HG02943 (cell line): ENCODE measurements at regions not wholly inside any gene's neighbourhood (a gene's known extent, or its start where the extent isn't known, plus 50 kb on each side); places are given as distances from the start of the nearest gene placed in this dataset.

Experiments
- ATAC-seq: cut with Tn5 transposase; IDR thresholded peaks from one replicate; pipeline ENCODE4 v1.9.1; 2021; ENCODE audit warnings: mild to moderate bottlenecking, low read depth, moderate library complexity; ENCODE audit not compliant: unreplicated experiment

DNA sequence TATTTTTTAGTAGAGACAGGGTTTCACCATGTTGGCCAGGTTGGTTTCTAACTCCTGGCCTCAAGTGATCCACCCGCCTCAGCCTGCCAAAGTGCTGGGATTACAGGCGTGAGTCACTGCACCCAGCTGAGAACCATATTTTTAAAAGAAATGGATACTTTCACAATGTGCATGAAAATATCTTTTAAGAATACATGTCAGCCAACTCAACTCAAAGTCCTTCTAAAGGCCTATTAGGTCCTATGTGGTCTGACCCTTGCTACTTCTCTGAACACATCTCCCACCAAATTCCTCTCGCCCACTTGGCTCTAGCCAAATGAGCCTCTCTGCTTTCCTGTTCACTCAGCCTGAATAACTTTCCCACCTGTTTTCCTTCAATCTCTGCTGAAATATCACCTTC is 119.6 kb downstream of the MTX2 start:
- no peak for ATAC-seq

- ATAC-seq = no peak
Observed at GRCh38 chr2:176390276-176391147, 121.3 kb downstream of the MTX2 start.

GRCh38 chr2:176391148-176391419 is 121.8 kb downstream of the MTX2 start:
- ATAC-seq = no peak

- no peak for ATAC-seq
Observed at GRCh38 chr2:176392249-176392648, 123.0 kb downstream of the MTX2 start.

DNA sequence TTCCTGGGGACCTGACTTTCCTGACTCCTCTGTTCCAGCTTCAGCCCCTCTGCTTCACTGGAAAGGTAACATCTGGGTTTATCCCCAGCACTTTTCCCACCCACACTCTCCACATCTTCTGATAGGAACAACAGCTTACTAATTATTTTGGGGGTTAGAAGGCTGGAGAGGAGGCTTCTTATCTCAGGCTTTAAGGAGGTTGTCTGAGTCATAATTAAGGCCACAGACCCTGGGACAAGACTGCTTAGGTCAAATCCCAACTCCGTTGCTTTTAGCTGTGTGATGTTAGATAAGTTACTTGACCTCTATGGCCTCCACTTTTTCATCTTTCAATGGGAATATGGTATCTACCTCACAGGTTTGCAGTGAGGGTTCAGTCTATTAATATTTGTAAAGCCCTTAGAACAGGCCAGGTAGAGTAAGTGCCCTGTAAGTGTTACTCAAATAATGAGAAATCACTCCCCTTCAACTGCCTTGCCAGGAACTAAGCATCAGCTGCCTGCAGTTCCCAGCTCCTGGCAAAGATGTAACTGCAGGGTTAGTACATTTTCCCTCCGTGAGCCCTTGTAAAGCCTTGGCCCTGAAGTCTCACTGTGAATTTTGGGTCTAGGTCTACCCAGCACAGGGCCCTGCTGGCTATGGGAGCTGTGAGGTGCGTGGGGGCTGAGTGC is 123.6 kb downstream of the MTX2 start:
- no peak for ATAC-seq

GRCh38 chr2:176395273-176395854 is 126.1 kb downstream of the MTX2 start:
- no peak for ATAC-seq

- ATAC-seq = no peak
Observed at GRCh38 chr2:176398243-176399073, 129.2 kb downstream of the MTX2 start.

DNA sequence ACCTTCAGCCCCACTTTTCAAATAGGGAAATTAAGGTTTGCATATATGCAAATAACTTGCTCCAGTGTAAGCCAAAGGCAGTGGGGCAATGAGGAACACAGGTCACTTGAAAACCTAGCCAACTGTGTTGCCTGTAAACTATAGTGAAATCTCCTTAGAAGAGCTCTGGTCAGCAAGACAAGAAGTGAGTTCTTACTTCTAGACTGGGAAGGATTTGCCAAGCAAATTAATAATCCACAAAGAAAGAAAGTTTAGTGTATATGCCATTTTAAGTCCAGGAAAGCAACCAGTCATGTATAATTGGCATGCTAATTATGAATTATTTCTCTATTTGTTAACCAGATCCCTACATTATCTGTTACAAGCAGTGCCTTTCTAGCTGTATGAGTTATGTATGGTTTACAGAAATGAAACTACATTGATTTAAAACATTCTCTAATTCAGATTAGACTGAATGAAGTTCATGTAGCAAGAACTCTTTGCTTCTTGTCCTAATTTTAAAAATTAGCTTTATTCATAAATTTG is 129.9 kb downstream of the MTX2 start:
- ATAC-seq = no peak

- no peak for ATAC-seq
Observed at GRCh38 chr2:176405477-176405876, 136.2 kb downstream of the MTX2 start.

GRCh38 chr2:176407706-176408105 is 138.5 kb downstream of the MTX2 start:
- no peak for ATAC-seq

GRCh38 chr2:176409671-176410070 is 140.4 kb downstream of the MTX2 start:
- ATAC-seq = no peak

DNA sequence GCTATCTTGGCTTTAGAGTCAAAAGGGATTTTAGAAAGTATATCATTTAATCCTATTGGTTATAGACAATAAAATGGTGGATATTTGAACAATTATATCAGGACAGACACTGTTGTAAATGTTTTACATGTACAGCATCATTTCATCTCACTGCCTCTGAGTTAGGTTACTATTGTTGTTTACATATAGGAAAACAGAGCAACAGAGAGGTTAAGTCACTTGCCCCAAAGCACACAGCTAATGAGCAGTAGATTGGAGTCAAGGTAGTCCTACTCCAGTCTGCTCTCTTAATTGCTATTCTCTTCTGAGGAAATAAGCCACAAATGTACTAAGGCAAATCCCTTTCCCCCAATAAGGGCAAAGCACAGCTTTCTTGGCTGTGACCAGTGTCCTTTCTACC is 142.9 kb downstream of the MTX2 start:
- ATAC-seq = no peak

DNA sequence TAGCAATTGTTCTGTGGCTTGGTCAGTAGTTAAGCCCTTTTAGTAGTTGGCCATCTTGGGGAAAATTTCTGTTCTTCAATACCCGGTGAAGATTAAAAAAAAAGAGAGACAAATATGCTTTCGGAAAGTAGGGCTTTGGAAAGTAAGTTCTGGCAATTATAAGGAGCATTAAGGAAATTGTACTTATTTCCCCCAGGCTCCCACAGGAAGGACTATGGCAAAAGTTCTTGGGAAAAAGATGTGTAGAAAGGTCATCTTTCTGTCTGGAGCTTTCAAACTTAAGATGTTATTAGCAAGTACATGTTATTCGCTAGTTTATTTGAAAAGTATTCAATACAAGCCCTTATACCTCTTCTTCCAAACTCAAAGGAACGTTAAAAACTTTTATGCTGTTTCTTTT is 144.5 kb downstream of the MTX2 start:
- ATAC-seq = no peak

DNA sequence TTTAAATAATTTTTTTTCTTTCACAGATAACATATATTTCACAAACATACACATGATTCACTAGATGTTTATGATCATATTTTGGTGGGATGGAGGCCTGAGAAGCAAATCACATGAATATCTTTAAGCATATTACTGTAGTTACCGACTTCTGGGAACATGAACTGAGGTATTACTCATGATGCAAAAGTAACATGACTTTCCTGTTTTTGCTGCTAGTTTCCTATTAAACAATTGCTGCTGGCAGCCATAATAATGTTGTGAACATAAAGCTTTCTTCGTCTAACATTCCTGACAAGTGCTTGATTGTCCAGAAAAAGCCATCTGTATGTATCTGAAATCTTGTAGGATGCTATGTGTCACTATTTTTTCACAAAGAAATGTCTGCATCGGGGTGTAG is 145.4 kb downstream of the MTX2 start:
- ATAC-seq = no peak

- ATAC-seq = no peak
Observed at GRCh38 chr2:176415174-176415895, 146.1 kb downstream of the MTX2 start.

GRCh38 chr2:176415937-176416499 is 146.8 kb downstream of the MTX2 start:
- ATAC-seq = no peak

GRCh38 chr2:176418768-176419167 is 149.5 kb downstream of the MTX2 start:
- ATAC-seq = no peak

DNA sequence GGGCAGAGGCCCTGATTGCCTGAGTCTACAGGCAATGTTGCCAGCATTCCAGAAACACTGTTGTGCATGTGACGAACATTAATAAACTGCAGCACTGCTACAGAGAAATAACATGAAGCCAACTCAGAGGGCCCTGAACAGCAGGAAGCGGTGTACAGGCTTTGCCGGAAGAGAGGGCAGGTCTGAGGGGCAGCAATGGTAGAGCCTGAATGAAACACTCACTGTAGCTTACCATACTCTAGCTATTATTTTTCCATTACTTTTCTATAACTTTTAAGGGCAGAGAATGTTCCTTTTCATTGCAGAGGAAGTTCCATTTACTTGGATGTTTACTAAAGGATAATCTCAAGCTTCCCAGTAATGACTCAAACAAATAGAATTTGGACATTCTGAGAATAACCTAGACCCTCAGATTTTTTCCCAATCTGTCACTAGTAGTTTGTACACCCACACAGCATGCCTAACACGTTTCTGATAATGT is 150.4 kb downstream of the MTX2 start:
- ATAC-seq = no peak

GRCh38 chr2:176421297-176422050 is 152.2 kb downstream of the MTX2 start:
- ATAC-seq = no peak
